NOMO-1 treated with dmso at 0.1 percent for 144 hours (cell line): ENCODE measurements at regions not wholly inside any gene's neighbourhood (a gene's known extent, or its start where the extent isn't known, plus 50 kb on each side); places are given as distances from the start of the nearest gene placed in this dataset.
"Not testable (repeated sequence)": the region's sequence is repeated elsewhere in the genome, so short reads cannot be mapped to it uniquely, and the experiment has no call there.

Experiments used
- DNase-seq: peaks from one replicate; lab custom pipeline; 2025; ENCODE audit not compliant: unreplicated experiment; lab: John Stamatoyannopoulos, UW

- no peak for DNase-seq
Measured at GRCh38 chr3:159881828-159882309, 106.8 kb upstream of the IL12A start.

GRCh38 chr3:159882367-159882766, 106.3 kb upstream of the IL12A start:
- no peak for DNase-seq

- DNase-seq: no peak
Measured at GRCh38 chr3:159882790-159883779, 105.5 kb upstream of the IL12A start.

GRCh38 chr3:159884661-159885402, 103.8 kb upstream of the IL12A start:
- DNase-seq: peak; percentile 26

GRCh38 chr3:159886050-159886449, 102.6 kb upstream of the IL12A start:
- DNase-seq: no peak

GRCh38 chr3:159886530-159886929, 102.1 kb upstream of the IL12A start:
- DNase-seq: not testable (repeated sequence)

- no peak for DNase-seq
Measured at GRCh38 chr3:159887168-159887567, 101.5 kb upstream of the IL12A start.

GRCh38 chr3:159887911-159888310, 100.7 kb upstream of the IL12A start:
- DNase-seq: no peak

- DNase-seq: no peak
Measured at GRCh38 chr3:159892171-159892795, 96.4 kb upstream of the IL12A start.

GRCh38 chr3:159892801-159893200, 95.8 kb upstream of the IL12A start:
- DNase-seq: no peak

- no peak for DNase-seq
Measured at GRCh38 chr3:159894386-159894785, 94.2 kb upstream of the IL12A start.

- DNase-seq: no peak
Measured at GRCh38 chr3:159895430-159895829, 93.2 kb upstream of the IL12A start.

GRCh38 chr3:159896543-159896942, 92.1 kb upstream of the IL12A start:
- no peak for DNase-seq

- DNase-seq: no peak
Measured at GRCh38 chr3:159897331-159898075, 91.1 kb upstream of the IL12A start.

GRCh38 chr3:159898147-159898546, 90.5 kb upstream of the IL12A start:
- no peak for DNase-seq

GRCh38 chr3:159899166-159899565, 89.5 kb upstream of the IL12A start:
- peak; percentile 87 for DNase-seq

- DNase-seq: peak; percentile 42
Measured at GRCh38 chr3:159902546-159903314, 85.9 kb upstream of the IL12A start.

- peak; percentile 84 for DNase-seq
Measured at GRCh38 chr3:159904455-159904854, 84.2 kb upstream of the IL12A start.

- no peak for DNase-seq
Measured at GRCh38 chr3:159904911-159905310, 83.7 kb upstream of the IL12A start.

GRCh38 chr3:159907828-159908227, 80.8 kb upstream of the IL12A start:
- peak; percentile 80 for DNase-seq
